IPS-20b (cell line): ENCODE measurements at regions not wholly inside any gene's neighbourhood (a gene's known extent, or its start where the extent isn't known, plus 50 kb on each side); places are given as distances from the start of the nearest gene placed in this dataset.

ENCODE experiments used
- H3K27ac ChIP-seq: one replicate; pipeline ENCODE4 v1.5.1; 2013; ENCODE audit warnings: low read length
- H3K27me3 ChIP-seq: 2 replicates; pipeline ENCODE4 v1.6.1; 2013; ENCODE audit warnings: mild to moderate bottlenecking, low read length, inconsistent platforms; ENCODE audit not compliant: insufficient read depth
- H3K36me3 ChIP-seq: 2 replicates; pipeline ENCODE4 v1.6.1; 2013; ENCODE audit warnings: low read depth, mild to moderate bottlenecking, inconsistent platforms, low read length, moderate library complexity; ENCODE audit not compliant: insufficient read depth
- H3K4me1 ChIP-seq: 2 replicates; pipeline ENCODE4 v1.6.1; 2013; ENCODE audit warnings: mild to moderate bottlenecking, control low read depth, inconsistent platforms, low read length, moderate library complexity; ENCODE audit not compliant: insufficient read depth
- H3K4me3 ChIP-seq: 2 replicates; pipeline ENCODE4 v1.5.1; 2013; ENCODE audit warnings: mild to moderate bottlenecking, low read length, inconsistent platforms
- H3K9ac ChIP-seq: 2 replicates; pipeline ENCODE4 v1.6.1; 2013; ENCODE audit warnings: low read depth, mild to moderate bottlenecking, inconsistent platforms, low read length, moderate library complexity
- H3K9me3 ChIP-seq: 2 replicates; pipeline ENCODE4 v1.6.1; 2013; ENCODE audit warnings: mild to moderate bottlenecking, low read depth, low read length, inconsistent platforms; ENCODE audit not compliant: insufficient read depth

- Histone ChIP-seq H3K27me3 (no peaks in the 10 kb centered on the region), H3K4me1 (no peaks in the 10 kb centered on the region), H3K36me3 (no peaks in the 10 kb centered on the region), H3K4me3 (no peak overlapping the region), H3K27ac (no peak overlapping the region), H3K9me3 (no peaks in the 10 kb centered on the region), H3K9ac (no peak overlapping the region)
These were observed 61.3 kb upstream of the ARX start for GRCh38 chrX:25076941-25077500.

DNA sequence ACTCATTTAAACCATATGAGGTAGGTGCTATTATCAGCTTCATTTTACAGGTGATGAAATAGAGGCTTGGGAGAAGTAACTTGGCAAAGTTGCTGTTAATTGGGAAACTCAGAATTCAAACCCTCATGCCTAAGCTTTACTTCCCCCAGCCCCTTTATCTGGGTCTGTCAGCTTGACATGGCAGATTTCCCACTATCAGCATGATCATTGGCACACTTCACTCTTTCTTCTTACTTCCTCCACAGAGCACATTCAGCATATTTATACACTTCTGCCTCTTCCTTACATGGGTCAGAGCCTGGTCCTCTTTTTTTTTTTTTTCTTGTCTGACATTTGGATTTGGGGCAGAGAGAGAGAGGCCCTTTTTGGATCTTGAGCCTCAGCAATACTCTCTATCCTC is 56.5 kb upstream of the ARX start:
- Histone ChIP-seq H3K9ac (no peak overlapping the region), H3K27ac (no peak overlapping the region), H3K9me3 (no peaks in the 10 kb centered on the region), H3K27me3 (no peaks in the 10 kb centered on the region), H3K4me1 (no peaks in the 10 kb centered on the region), H3K4me3 (no peak overlapping the region), H3K36me3 (no peaks in the 10 kb centered on the region)

GRCh38 chrX:25070038-25070437 is 54.3 kb upstream of the ARX start:
- no peaks in the 10 kb centered on the region for H3K36me3 ChIP-seq
- no peaks in the 10 kb centered on the region for H3K4me1 ChIP-seq
- no peaks in the 10 kb centered on the region for H3K9me3 ChIP-seq
- no peak overlapping the region for H3K27ac ChIP-seq
- H3K9ac ChIP-seq = no peak overlapping the region
- H3K27me3 ChIP-seq = no peaks in the 10 kb centered on the region
- no peak overlapping the region for H3K4me3 ChIP-seq

GRCh38 chrX:25069209-25069608 is 53.4 kb upstream of the ARX start:
- no peaks in the 10 kb centered on the region for H3K9me3 ChIP-seq
- H3K36me3 ChIP-seq = no peaks in the 10 kb centered on the region
- H3K9ac ChIP-seq = no peak overlapping the region
- no peak overlapping the region for H3K27ac ChIP-seq
- no peaks in the 10 kb centered on the region for H3K27me3 ChIP-seq
- no peaks in the 10 kb centered on the region for H3K4me1 ChIP-seq
- H3K4me3 ChIP-seq = no peak overlapping the region

DNA sequence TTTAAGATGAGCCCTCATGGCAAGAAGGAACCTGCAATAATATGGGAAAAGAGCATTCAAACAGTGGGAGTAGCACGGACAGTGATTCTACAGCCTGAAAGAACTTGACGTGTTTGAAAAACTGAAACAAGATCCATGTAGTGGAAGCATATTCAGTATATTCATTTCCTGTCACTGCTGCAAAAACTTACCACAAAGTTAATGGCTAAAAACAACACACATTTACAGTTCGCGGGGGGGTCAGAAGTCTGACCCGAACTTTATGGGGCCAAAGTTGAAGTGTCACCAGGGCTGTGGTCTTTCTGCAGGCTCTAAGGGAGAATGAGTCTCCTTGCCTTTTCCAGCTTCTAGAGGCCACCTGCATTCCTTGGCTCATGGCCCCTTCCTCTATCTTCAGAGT is 52.6 kb upstream of the ARX start:
- H3K27me3 ChIP-seq = no peaks in the 10 kb centered on the region
- H3K9ac ChIP-seq = no peak overlapping the region
- no peak overlapping the region for H3K4me3 ChIP-seq

GRCh38 chrX:25067271-25068172 is 51.8 kb upstream of the ARX start:
- H3K27ac ChIP-seq = no peak overlapping the region
- H3K4me3 ChIP-seq = no peak overlapping the region
- no peaks in the 10 kb centered on the region for H3K27me3 ChIP-seq
- no peak overlapping the region for H3K9ac ChIP-seq
- no peaks in the 10 kb centered on the region for H3K4me1 ChIP-seq
- H3K36me3 ChIP-seq = no peaks in the 10 kb centered on the region
- H3K9me3 ChIP-seq = no peaks in the 10 kb centered on the region

More for the DNA sequence above, 52.6 kb upstream of the ARX start:
- Histone ChIP-seq H3K36me3 (no peaks in the 10 kb centered on the region), H3K9me3 (no peaks in the 10 kb centered on the region), H3K27ac (no peak overlapping the region), H3K4me1 (no peaks in the 10 kb centered on the region)

DNA sequence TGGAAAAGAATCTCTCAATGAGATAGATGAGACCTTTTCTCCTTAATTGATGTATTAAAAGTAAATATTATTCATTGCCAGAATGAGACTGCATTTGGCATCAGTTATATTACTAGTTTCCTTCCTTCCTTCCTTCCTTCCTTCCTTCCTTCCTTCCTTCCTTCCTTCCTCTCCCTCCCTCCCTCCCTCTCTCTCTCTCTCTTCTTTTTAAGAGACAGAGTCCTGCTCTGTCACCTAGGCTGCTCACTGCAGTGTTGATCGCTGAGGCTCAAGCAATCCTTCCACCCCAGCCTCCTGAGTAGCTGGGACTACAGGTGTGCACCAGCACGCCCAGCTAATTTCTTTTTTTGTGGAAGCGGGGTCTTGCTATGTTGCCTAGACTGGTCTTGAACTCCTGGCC is 50.4 kb upstream of the ARX start:
- H3K27ac ChIP-seq = no peak overlapping the region
- no peak overlapping the region for H3K9ac ChIP-seq
- no peaks in the 10 kb centered on the region for H3K27me3 ChIP-seq
- no peaks in the 10 kb centered on the region for H3K4me1 ChIP-seq
- H3K4me3 ChIP-seq = no peak overlapping the region
- no peaks in the 10 kb centered on the region for H3K36me3 ChIP-seq
- H3K9me3 ChIP-seq = no peaks in the 10 kb centered on the region
